Activated CD4-positive, alpha-beta T cell treated with anti-CD3 and anti-CD28 coated beads, Interleukin-2, amount 50 U/mL, for 48 hours (primary cell): ENCODE measurements at regions not wholly inside any gene's neighbourhood (a gene's known extent, or its start where the extent isn't known, plus 50 kb on each side); places are given as distances from the start of the nearest gene placed in this dataset.
"Not testable (repeated sequence)": the region's sequence is repeated elsewhere in the genome, so short reads cannot be mapped to it uniquely, and the experiment has no call there.

ENCODE experiments used
- DNase-seq, 2 experiments: peaks; one replicate each; pipeline ENCODE4 v3.0.0-alpha.2; 2020

- DNase-seq, result no peak
Measured at GRCh38 chrX:1853916-1854315, 239.1 kb downstream of the ASMT start.

GRCh38 chrX:1854861-1855260 is 240.0 kb downstream of the ASMT start:
- DNase-seq, result not testable (repeated sequence)

GRCh38 chrX:1859266-1859665 is 244.4 kb downstream of the ASMT start:
- not testable (repeated sequence) for DNase-seq

GRCh38 chrX:1860936-1861594 is 246.2 kb downstream of the ASMT start:
- DNase-seq, result no peak

GRCh38 chrX:1863995-1864394 is 249.1 kb downstream of the ASMT start:
- not testable (repeated sequence) for DNase-seq

- no peak for DNase-seq
Measured at GRCh38 chrX:1870421-1870820, 255.6 kb downstream of the ASMT start.

GRCh38 chrX:1871887-1872286 is 257.0 kb downstream of the ASMT start:
- DNase-seq, result no peak

GRCh38 chrX:1873671-1874070 is 258.8 kb downstream of the ASMT start:
- no peak for DNase-seq

GRCh38 chrX:1874416-1874815 is 259.6 kb downstream of the ASMT start:
- DNase-seq, result no peak

GRCh38 chrX:1874899-1875298 is 260.0 kb downstream of the ASMT start:
- DNase-seq, result no peak

GRCh38 chrX:1876041-1876440 is 261.2 kb downstream of the ASMT start:
- DNase-seq, result no peak

GRCh38 chrX:1877780-1878179 is 262.9 kb downstream of the ASMT start:
- DNase-seq, result no peak

- not testable (repeated sequence) for DNase-seq
Measured at GRCh38 chrX:1880884-1881817, 266.3 kb downstream of the ASMT start.

GRCh38 chrX:1883772-1884171 is 268.9 kb downstream of the ASMT start:
- DNase-seq, result no peak

- no peak for DNase-seq
Measured at GRCh38 chrX:1884446-1884845, 269.6 kb downstream of the ASMT start.

- no peak for DNase-seq
Measured at GRCh38 chrX:1885116-1885515, 270.3 kb downstream of the ASMT start.

- DNase-seq, result not testable (repeated sequence)
Measured at GRCh38 chrX:1888305-1888704, 273.4 kb downstream of the ASMT start.

- DNase-seq, result no peak
Measured at GRCh38 chrX:1894026-1894294, 279.1 kb downstream of the ASMT start.

GRCh38 chrX:1894740-1895139 is 279.9 kb downstream of the ASMT start:
- DNase-seq, result no peak

GRCh38 chrX:1895583-1895982 is 280.7 kb downstream of the ASMT start:
- no peak for DNase-seq

- DNase-seq, result no peak
Measured at GRCh38 chrX:1899841-1900240, 285.0 kb downstream of the ASMT start.

- DNase-seq, result no peak
Measured at GRCh38 chrX:1902901-1903235, 288.0 kb downstream of the ASMT start.

- no peak for DNase-seq
Measured at GRCh38 chrX:1903236-1903935, 288.5 kb downstream of the ASMT start.

GRCh38 chrX:1904663-1905218 is 289.9 kb downstream of the ASMT start:
- DNase-seq, result no peak
